ENCODE measurements at regions not wholly inside any gene's neighbourhood (a gene's known extent, or its start where the extent isn't known, plus 50 kb on each side); places are given as distances from the start of the nearest gene placed in this dataset.

GRCh38 chr11:71352226-71352625 is 96.0 kb downstream of the DHCR7 start:
- Histone ChIP-seq H3F3A (ENCODE audit: insufficient read depth, low read length) (no peaks in the 10 kb centered on the region), H3K9me2 (ENCODE audit: low read depth, low read length) (no peaks in the 10 kb centered on the region), H3K4me1 (ENCODE audit: insufficient read depth, low read length, severe bottlenecking) (no peaks in the 10 kb centered on the region), H3K27me3 (ENCODE audit: insufficient read depth, low read length) (no peaks in the 10 kb centered on the region), H3K9ac (ENCODE audit: low read length) (no peak overlapping the region), H3K9me3 (ENCODE audit: low read length) (no peaks in the 10 kb centered on the region), H3K4me3 (ENCODE audit: low read depth, low read length, poor library complexity, severe bottlenecking) (no peak overlapping the region), H4K20me1 (ENCODE audit: insufficient read depth, low read length) (no peaks in the 10 kb centered on the region), H3K27ac (ENCODE audit: low read depth, low read length, poor library complexity, severe bottlenecking) (no peak overlapping the region), H3K79me2 (ENCODE audit: insufficient read depth, low read length) (no peaks in the 10 kb centered on the region), H2AFZ (ENCODE audit: low read length) (no peak overlapping the region), H3K4me2 (ENCODE audit: low read length) (no peak overlapping the region), H3K36me3 (ENCODE audit: insufficient read depth, low read length) (no peaks in the 10 kb centered on the region)
- no peak for TF ChIP-seq CTCF (IDR thresholded peaks at IDR 0.05; ENCODE audit: low read length)

GRCh38 chr11:71349627-71350026 is 97.2 kb upstream of the SHANK2 start:
- H3K9me2 ChIP-seq (ENCODE audit: low read depth, low read length) = no peaks in the 10 kb centered on the region
- no peaks in the 10 kb centered on the region for H4K20me1 ChIP-seq (ENCODE audit: insufficient read depth, low read length)
- no peak overlapping the region for H3K9ac ChIP-seq (ENCODE audit: low read length)
- H3K36me3 ChIP-seq (ENCODE audit: insufficient read depth, low read length) = no peaks in the 10 kb centered on the region
- no peak overlapping the region for H3K4me3 ChIP-seq (ENCODE audit: low read depth, low read length, poor library complexity, severe bottlenecking)
- no peak overlapping the region for H2AFZ ChIP-seq (ENCODE audit: low read length)
- no peaks in the 10 kb centered on the region for H3F3A ChIP-seq (ENCODE audit: insufficient read depth, low read length)
- no peaks in the 10 kb centered on the region for H3K79me2 ChIP-seq (ENCODE audit: insufficient read depth, low read length)
- H3K9me3 ChIP-seq (ENCODE audit: low read length) = no peaks in the 10 kb centered on the region
- H3K27ac ChIP-seq (ENCODE audit: low read depth, low read length, poor library complexity, severe bottlenecking) = no peak overlapping the region
- TF ChIP-seq CTCF (IDR thresholded peaks at IDR 0.05; ENCODE audit: low read length) (no peak), EZH2 (IDR thresholded peaks at IDR 0.05; ENCODE audit: borderline replicate concordance, low read length) (no peak)
- H3K4me1 ChIP-seq (ENCODE audit: insufficient read depth, low read length, severe bottlenecking) = no peaks in the 10 kb centered on the region
- H3K4me2 ChIP-seq (ENCODE audit: low read length) = no peak overlapping the region
- H3K27me3 ChIP-seq (ENCODE audit: insufficient read depth, low read length) = no peaks in the 10 kb centered on the region

- no peaks in the 10 kb centered on the region for H3K9me3 ChIP-seq (ENCODE audit: low read length)
- H3F3A ChIP-seq (ENCODE audit: insufficient read depth, low read length) = no peaks in the 10 kb centered on the region
- no peaks in the 10 kb centered on the region; the same call in 1 of the 2 replicates for H3K27me3 ChIP-seq (ENCODE audit: insufficient read depth, low read length)
- H3K27ac ChIP-seq (ENCODE audit: low read depth, low read length, poor library complexity, severe bottlenecking) = no peak overlapping the region
- no peaks in the 10 kb centered on the region for H3K79me2 ChIP-seq (ENCODE audit: insufficient read depth, low read length)
- H2AFZ ChIP-seq (ENCODE audit: low read length) = no peak overlapping the region
- no peak overlapping the region for H3K4me3 ChIP-seq (ENCODE audit: low read depth, low read length, poor library complexity, severe bottlenecking)
- no peaks in the 10 kb centered on the region for H4K20me1 ChIP-seq (ENCODE audit: insufficient read depth, low read length)
- H3K9me2 ChIP-seq (ENCODE audit: low read depth, low read length) = no peaks in the 10 kb centered on the region
- no peak overlapping the region for H3K4me2 ChIP-seq (ENCODE audit: low read length)
- no peak overlapping the region for H3K9ac ChIP-seq (ENCODE audit: low read length)
- TF ChIP-seq EZH2 (IDR thresholded peaks at IDR 0.05; ENCODE audit: borderline replicate concordance, low read length) = no peak
- H3K4me1 ChIP-seq (ENCODE audit: insufficient read depth, low read length, severe bottlenecking) = no peaks in the 10 kb centered on the region
- H3K36me3 ChIP-seq (ENCODE audit: insufficient read depth, low read length) = no peaks in the 10 kb centered on the region
Observed at GRCh38 chr11:71343828-71344400, 91.5 kb upstream of the SHANK2 start.
